ENCODE measurements at regions not wholly inside any gene's neighbourhood (a gene's known extent, or its start where the extent isn't known, plus 50 kb on each side); places are given as distances from the start of the nearest gene placed in this dataset.

GRCh38 chr6:169942173-169942572, 190.8 kb downstream of the ERMARD start:
- H3K9me3 ChIP-seq = no peaks in the 10 kb centered on the region
- H3K27ac ChIP-seq = no peak overlapping the region
- no peak for TF ChIP-seq CTCF (IDR thresholded peaks at IDR 0.05)
- no peaks in the 10 kb centered on the region for H3K36me3 ChIP-seq
- H3K4me3 ChIP-seq (ENCODE audit: low read depth in 1 of 2, low read length in 1 of 2) = no peak overlapping the region
- H3K27me3 ChIP-seq = peaks cover 6% of the 10 kb centered on the region
- H3K4me1 ChIP-seq (ENCODE audit: control insufficient read depth in 1 of 2, insufficient read depth in 1 of 2, low read depth in 1 of 2, low read length in 1 of 2) = no peaks in the 10 kb centered on the region

- Histone ChIP-seq H3K27ac (no peak overlapping the region), H3K36me3 (no peaks in the 10 kb centered on the region), H3K27me3 (no peaks in the 10 kb centered on the region), H3K9me3 (no peaks in the 10 kb centered on the region), H3K4me1 (ENCODE audit: control insufficient read depth in 1 of 2, insufficient read depth in 1 of 2, low read depth in 1 of 2, low read length in 1 of 2) (no peaks in the 10 kb centered on the region), H3K4me3 (ENCODE audit: low read depth in 1 of 2, low read length in 1 of 2) (no peak overlapping the region)
- no peak for TF ChIP-seq CTCF (IDR thresholded peaks at IDR 0.05)
These were observed 189.3 kb downstream of the ERMARD start for GRCh38 chr6:169940481-169941271.

GRCh38 chr6:169939554-169940164, 188.2 kb downstream of the ERMARD start:
- H3K9me3 ChIP-seq = no peaks in the 10 kb centered on the region
- no peak overlapping the region for H3K4me3 ChIP-seq (ENCODE audit: low read depth in 1 of 2, low read length in 1 of 2)
- no peaks in the 10 kb centered on the region for H3K4me1 ChIP-seq (ENCODE audit: control insufficient read depth in 1 of 2, insufficient read depth in 1 of 2, low read depth in 1 of 2, low read length in 1 of 2)
- H3K27me3 ChIP-seq = no peaks in the 10 kb centered on the region
- no peak overlapping the region for H3K27ac ChIP-seq
- no peaks in the 10 kb centered on the region for H3K36me3 ChIP-seq
- TF ChIP-seq CTCF (IDR thresholded peaks at IDR 0.05) = no peak

- Histone ChIP-seq H3K4me3 (ENCODE audit: low read depth in 1 of 2, low read length in 1 of 2) (no peak overlapping the region), H3K27ac (no peak overlapping the region), H3K4me1 (ENCODE audit: control insufficient read depth in 1 of 2, insufficient read depth in 1 of 2, low read depth in 1 of 2, low read length in 1 of 2) (no peaks in the 10 kb centered on the region), H3K9me3 (no peaks in the 10 kb centered on the region), H3K27me3 (no peaks in the 10 kb centered on the region), H3K36me3 (no peaks in the 10 kb centered on the region)
- no peak for TF ChIP-seq CTCF (IDR thresholded peaks at IDR 0.05)
These were observed 187.3 kb downstream of the ERMARD start for GRCh38 chr6:169938731-169939130.

GRCh38 chr6:169938262-169938701, 186.9 kb downstream of the ERMARD start:
- H3K27ac ChIP-seq = no peak overlapping the region
- no peaks in the 10 kb centered on the region for H3K9me3 ChIP-seq
- H3K4me3 ChIP-seq (ENCODE audit: low read depth in 1 of 2, low read length in 1 of 2) = no peak overlapping the region
- H3K27me3 ChIP-seq = no peaks in the 10 kb centered on the region
- no peaks in the 10 kb centered on the region for H3K36me3 ChIP-seq
- H3K4me1 ChIP-seq (ENCODE audit: control insufficient read depth in 1 of 2, insufficient read depth in 1 of 2, low read depth in 1 of 2, low read length in 1 of 2) = no peaks in the 10 kb centered on the region
- no peak for TF ChIP-seq CTCF (IDR thresholded peaks at IDR 0.05)
